ENCODE measurements at regions not wholly inside any gene's neighbourhood (a gene's known extent, or its start where the extent isn't known, plus 50 kb on each side); places are given as distances from the start of the nearest gene placed in this dataset.

GRCh38 chr11:43575913-43576310 lies 104.6 kb upstream of the HSD17B12 start:
- no peak for TF ChIP-seq CTCF (conservative IDR thresholded peaks at IDR 0.05; ENCODE audit: low read depth in 2 of 2)
- TF ChIP-seq POLR2AphosphoS5 (IDR thresholded peaks at IDR 0.05; ENCODE audit: low read depth), result no peak

Data from GM23338 (cell line).